ENCODE measurements at regions not wholly inside any gene's neighbourhood (a gene's known extent, or its start where the extent isn't known, plus 50 kb on each side); places are given as distances from the start of the nearest gene placed in this dataset.

- DNase-seq (ENCODE audit: low spot score) = no peak
Observed at GRCh38 chr18:76684265-76684664, 138.1 kb upstream of the ZNF236 start.

GRCh38 chr18:76679945-76680344, 142.4 kb upstream of the ZNF236 start:
- DNase-seq (ENCODE audit: low spot score) = no peak

- DNase-seq (ENCODE audit: low spot score) = no peak
Observed at GRCh38 chr18:76679259-76679658, 143.1 kb upstream of the ZNF236 start.

- no peak for DNase-seq (ENCODE audit: low spot score)
Observed at GRCh38 chr18:76678248-76678647, 144.1 kb upstream of the ZNF236 start.

- no peak for DNase-seq (ENCODE audit: low spot score)
Observed at GRCh38 chr18:76674596-76674995, 147.8 kb upstream of the ZNF236 start.

- no peak for DNase-seq (ENCODE audit: low spot score)
Observed at GRCh38 chr18:76673281-76674185, 148.8 kb upstream of the ZNF236 start.

- DNase-seq (ENCODE audit: low spot score) = no peak
Observed at GRCh38 chr18:76672627-76673026, 149.7 kb upstream of the ZNF236 start.

DNA sequence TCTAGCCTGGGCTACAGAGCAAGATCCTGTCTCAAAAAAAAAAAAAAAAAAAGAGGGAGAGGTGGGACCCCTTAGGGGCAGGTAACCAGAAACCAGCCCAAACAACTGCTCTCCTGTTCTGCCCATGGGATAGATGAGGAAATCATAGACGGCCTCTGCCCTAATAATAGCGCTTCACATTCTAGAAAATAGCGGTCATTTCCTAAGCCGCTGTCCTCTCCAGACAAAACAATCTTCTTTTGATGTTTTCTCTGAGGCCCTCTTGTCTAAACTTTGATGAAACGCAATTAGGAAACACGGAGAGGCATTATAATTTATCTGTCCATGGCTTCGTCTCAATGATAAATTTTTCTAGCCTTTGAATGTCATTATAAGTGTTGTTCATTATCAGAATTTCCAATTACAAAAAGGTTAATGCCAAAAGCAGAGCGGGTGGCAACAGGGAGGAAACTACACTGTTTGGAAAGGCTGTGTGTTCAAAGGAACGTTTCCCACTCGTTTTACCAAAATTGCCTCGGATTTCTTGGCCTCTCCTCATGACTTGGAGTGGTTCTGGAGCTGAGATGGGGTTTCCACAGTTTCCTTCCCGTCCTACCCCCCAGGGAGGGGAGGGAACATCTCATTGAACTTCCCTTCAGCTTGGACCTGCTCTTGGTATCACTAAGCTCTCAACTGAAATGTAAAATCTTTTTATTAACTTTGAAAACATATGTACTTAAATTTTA, 151.6 kb upstream of the ZNF236 start:
- DNase-seq (ENCODE audit: low spot score) = peak; percentile 27

GRCh38 chr18:76668546-76668945, 153.8 kb upstream of the ZNF236 start:
- no peak for DNase-seq (ENCODE audit: low spot score)

DNA sequence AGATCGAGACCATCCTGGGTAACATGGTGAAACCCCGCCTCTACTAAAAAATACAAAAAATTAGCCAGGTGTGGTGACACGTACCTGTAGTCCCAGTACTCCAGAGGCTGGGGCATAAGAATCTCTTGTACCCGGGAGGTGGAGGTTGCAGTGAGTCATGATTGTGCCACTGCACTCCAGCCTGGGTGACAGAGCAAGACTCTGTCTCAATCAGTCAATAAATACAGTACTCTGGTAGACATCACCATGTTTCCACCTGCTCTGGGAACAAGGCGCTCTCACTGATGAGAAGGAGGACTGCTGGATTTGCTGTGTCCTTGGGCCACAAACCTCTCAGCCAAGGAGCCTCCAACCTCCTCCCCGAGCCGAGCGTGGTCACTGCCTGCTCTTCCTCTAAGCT, 154.2 kb upstream of the ZNF236 start:
- no peak for DNase-seq (ENCODE audit: low spot score)

DNA sequence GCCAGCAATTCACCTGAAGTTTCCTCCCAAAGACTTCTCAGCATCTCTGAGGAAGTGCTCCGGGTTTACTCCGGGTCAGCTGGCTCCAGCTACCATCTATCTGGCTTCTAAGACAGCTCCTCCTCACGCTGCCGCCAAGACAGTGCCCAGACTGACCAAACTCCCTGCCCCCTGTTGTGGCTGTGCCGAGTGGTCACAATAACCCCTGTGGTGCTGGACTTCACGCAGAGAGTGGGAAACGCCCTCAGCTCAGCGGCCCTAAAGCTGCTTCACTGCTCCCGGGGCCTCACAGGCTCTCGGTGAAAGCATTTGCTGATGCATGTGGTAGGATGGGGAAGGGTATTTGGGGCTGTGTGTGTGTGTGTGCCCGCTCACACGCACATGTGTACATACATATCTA, 154.8 kb upstream of the ZNF236 start:
- no peak for DNase-seq (ENCODE audit: low spot score)

DNA sequence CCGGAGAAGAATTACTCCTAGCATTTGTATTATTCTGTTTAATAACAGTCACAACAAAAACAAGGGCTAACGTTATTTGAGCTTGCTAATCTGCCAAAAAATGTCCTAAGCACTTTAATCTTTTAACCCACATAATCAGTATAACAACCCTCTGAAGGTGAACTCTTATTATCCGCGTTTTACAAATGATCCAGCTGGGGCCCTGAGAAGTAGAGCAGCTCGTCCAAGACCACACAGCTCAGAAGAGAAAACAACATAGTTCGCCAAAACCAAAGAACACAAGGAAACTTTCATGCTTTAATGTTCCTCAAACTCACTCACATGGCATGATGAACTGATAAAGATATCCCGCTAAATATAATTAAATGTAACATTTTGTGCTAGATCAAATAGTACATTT, 159.7 kb upstream of the ZNF236 start:
- DNase-seq (ENCODE audit: low spot score) = no peak

DNA sequence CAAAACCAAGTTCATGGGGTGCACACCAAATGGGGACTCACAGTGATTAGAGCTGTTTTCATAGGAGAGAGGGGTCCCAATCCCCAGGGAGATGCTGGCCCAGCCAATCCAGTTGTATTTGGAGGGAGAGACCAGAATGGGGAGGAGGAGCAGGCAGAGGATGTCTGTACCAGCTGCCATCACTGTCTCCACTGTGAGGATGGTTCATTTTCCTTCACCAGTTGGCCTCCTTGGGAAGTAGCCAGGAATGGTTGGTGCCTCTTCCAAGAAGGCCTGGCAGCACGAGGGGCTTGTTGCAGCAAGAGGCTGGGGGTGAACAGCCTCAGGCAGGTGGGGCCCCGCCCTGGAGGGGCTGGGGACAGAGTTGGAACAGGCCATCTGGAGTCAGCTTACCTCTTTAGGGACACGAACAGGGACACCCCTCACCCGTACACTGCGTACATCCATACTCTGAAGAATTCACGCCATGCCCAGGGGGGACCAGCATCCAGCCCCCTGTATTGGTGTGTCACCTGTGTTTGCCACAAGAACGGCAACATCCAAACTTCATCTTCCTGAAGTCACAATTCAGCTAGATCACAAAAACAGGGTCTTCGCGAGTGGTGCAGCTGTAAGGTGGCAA, 161.7 kb upstream of the ZNF236 start:
- DNase-seq (ENCODE audit: low spot score) = no peak

- no peak for DNase-seq (ENCODE audit: low spot score)
Observed at GRCh38 chr18:76658627-76659026, 163.6 kb upstream of the ZNF516 start.

GRCh38 chr18:76657911-76658470, 162.9 kb upstream of the ZNF516 start:
- DNase-seq (ENCODE audit: low spot score) = no peak

DNA sequence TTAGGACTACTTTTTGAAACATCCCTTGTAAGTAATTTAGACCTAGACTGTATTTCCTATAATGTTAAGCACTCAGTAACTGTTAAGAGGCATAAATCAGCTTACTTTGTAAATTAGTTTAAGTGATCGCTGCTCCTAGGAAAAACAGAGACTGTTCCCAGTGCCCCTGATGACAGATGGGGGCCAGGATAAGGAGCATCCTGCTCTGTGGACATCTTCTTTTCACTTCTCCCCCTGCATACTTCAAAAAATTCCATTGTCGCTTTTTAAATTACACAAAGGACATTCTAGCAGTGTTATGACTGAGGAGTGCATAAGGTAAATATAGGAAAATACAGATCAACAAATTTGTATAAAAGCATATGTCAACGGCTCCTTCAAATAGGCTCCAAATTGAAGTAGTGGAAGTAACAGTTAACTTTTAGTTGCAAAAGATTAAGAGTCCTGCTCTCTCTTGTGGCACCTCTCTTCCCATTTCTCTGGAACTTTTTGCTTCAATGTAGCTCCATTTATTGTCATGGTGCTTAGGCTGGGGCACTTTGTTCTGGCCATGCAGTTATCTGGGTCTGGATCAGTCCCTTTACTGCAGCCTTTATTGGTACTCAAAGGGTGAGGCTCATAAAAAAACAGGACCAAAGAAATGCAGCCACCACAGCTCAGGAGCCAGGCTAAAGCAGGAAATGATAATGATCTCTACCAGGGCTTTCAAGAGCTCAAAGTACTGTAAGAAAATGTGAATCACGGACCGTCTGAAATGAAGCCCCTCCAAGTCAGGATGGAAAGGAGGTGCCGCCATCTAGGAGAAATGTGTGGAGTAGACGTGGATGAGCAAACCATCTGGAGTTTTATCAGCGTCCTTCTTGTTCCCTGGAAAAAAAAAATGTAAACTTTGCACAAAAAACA, 162.1 kb upstream of the ZNF516 start:
- DNase-seq (ENCODE audit: low spot score) = no peak

DNA sequence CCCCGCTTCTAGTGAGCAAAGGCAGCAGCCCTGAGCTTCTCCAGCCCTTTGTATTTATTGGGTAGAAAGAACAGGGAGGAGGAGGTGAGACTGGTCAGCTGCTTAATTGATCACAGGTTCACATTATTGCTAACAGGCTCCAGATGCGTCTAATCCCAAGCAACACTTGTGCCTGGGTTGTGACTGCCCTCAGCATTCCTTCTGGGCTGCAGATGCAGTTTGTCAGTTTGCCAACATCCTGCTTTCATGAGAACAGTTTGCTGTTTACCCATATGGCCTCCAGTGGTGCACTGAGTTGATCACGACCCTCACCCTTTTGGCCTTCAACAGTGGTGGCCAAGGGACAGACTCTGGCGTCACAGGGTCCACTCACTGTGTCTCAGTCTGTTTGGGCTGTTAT, 159.5 kb upstream of the ZNF516 start:
- no peak for DNase-seq (ENCODE audit: low spot score)

- no peak for DNase-seq (ENCODE audit: low spot score)
Observed at GRCh38 chr18:76647322-76647721, 152.3 kb upstream of the ZNF516 start.

- DNase-seq (ENCODE audit: low spot score) = no peak
Observed at GRCh38 chr18:76644580-76644979, 149.5 kb upstream of the ZNF516 start.

GRCh38 chr18:76643996-76644395, 149.0 kb upstream of the ZNF516 start:
- DNase-seq (ENCODE audit: low spot score) = no peak

DNA sequence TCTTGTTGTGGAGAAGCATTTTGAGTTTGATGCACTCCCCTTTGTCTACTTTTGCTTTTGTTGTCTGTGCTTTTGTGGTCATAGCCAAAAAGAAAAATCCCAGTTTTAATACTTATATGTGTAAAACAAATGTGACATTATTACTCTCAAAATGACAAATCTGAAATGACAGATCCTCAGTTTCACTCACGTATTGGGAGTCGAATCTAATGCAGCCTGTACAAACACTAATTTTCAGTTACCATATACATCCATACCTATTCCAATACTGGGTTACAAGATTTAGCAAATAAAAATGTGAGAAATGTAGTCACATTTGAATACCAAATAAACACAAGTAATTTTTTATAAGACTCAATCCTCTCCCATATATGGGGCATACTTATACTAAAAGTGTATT, 148.2 kb upstream of the ZNF516 start:
- no peak for DNase-seq (ENCODE audit: low spot score)

Measured in mucosa of gallbladder (tissue), 1 donor.